ENCODE measurements at regions not wholly inside any gene's neighbourhood (a gene's known extent, or its start where the extent isn't known, plus 50 kb on each side); places are given as distances from the start of the nearest gene placed in this dataset.

GRCh38 chr3:59408047-59408624, 358.3 kb upstream of the CFAP20DC start:
- intact Hi-C loops (cut with micrococcal nuclease) = no loop called here
- ChIA-PET POLR2A (no interaction called here), CTCF (no interaction called here)
- Mint-ChIP-seq H3K4me1 (ENCODE audit: low read depth) (peaks cover 19% of the 10 kb centered on the region), H3K36me3 (no peaks in the 10 kb centered on the region), H3K27me3 (no peaks in the 10 kb centered on the region), H3K9me3 (no peaks in the 10 kb centered on the region), H3K4me3 (no peak overlapping the region), H3K27ac (no peak overlapping the region)
- no peak for DNase-seq

- no peaks in the 10 kb centered on the region for H3K9me3 Mint-ChIP-seq
- ChIA-PET CTCF (no interaction called here), POLR2A (no interaction called here)
- no peak overlapping the region for H3K27ac Mint-ChIP-seq
- DNase-seq = no peak
- intact Hi-C loops (cut with micrococcal nuclease) = no loop called here
- H3K4me1 Mint-ChIP-seq (ENCODE audit: low read depth) = peaks cover 19% of the 10 kb centered on the region
- no peaks in the 10 kb centered on the region for H3K27me3 Mint-ChIP-seq
- no peak overlapping the region for H3K4me3 Mint-ChIP-seq
- H3K36me3 Mint-ChIP-seq = no peaks in the 10 kb centered on the region
These were observed 357.6 kb upstream of the CFAP20DC start for GRCh38 chr3:59407425-59407824.

- Mint-ChIP-seq H3K36me3 (no peaks in the 10 kb centered on the region), H3K9me3 (no peaks in the 10 kb centered on the region), H3K4me1 (ENCODE audit: low read depth) (peaks cover 19% of the 10 kb centered on the region), H3K27me3 (no peaks in the 10 kb centered on the region), H3K27ac (no peak overlapping the region), H3K4me3 (no peak overlapping the region)
- intact Hi-C loops (cut with micrococcal nuclease) = no loop called here
- CTCF ChIA-PET = no interaction called here
- POLR2A ChIA-PET = no interaction called here
- no peak for DNase-seq
These were observed 357.1 kb upstream of the CFAP20DC start for GRCh38 chr3:59406943-59407342.

- intact Hi-C loops (cut with micrococcal nuclease) = no loop called here
- H3K9me3 Mint-ChIP-seq = no peaks in the 10 kb centered on the region
These were observed 355.0 kb upstream of the CFAP20DC start for GRCh38 chr3:59404851-59405250.

GRCh38 chr3:59404064-59404463, 354.2 kb upstream of the CFAP20DC start:
- H3K27ac Mint-ChIP-seq = no peak overlapping the region
- CTCF ChIA-PET = interaction anchor here (0.5 to 1.9 kb wide), 4 partner anchors 12 to 784 kb away, joined by 3 to 5 read pairs (median 3); no protein-coding TSS in a partner anchor
- POLR2A ChIA-PET = no interaction called here
- intact Hi-C loops (cut with micrococcal nuclease) = no loop called here
- H3K27me3 Mint-ChIP-seq = no peaks in the 10 kb centered on the region
- H3K4me1 Mint-ChIP-seq (ENCODE audit: low read depth) = peaks cover 19% of the 10 kb centered on the region
- no peaks in the 10 kb centered on the region for H3K36me3 Mint-ChIP-seq
- H3K9me3 Mint-ChIP-seq = no peaks in the 10 kb centered on the region
- DNase-seq = no peak
- H3K4me3 Mint-ChIP-seq = no peak overlapping the region

More at GRCh38 chr3:59404851-59405250, 355.0 kb upstream of the CFAP20DC start:
- Mint-ChIP-seq H3K27me3 (no peaks in the 10 kb centered on the region), H3K4me3 (no peak overlapping the region), H3K27ac (no peak overlapping the region), H3K36me3 (no peaks in the 10 kb centered on the region), H3K4me1 (ENCODE audit: low read depth) (peaks cover 19% of the 10 kb centered on the region)
- no peak for DNase-seq
- ChIA-PET CTCF (interaction anchor here (0.7 to 1.9 kb wide), 3 partner anchors 13 to 580 kb away, joined by 3 to 5 read pairs (median 3); no protein-coding TSS in a partner anchor), POLR2A (no interaction called here)

- no peak for DNase-seq
- intact Hi-C loops (cut with micrococcal nuclease) = no loop called here
- H3K27ac Mint-ChIP-seq = no peak overlapping the region
- H3K27me3 Mint-ChIP-seq = no peaks in the 10 kb centered on the region
- ChIA-PET CTCF (no interaction called here), POLR2A (no interaction called here)
- H3K4me1 Mint-ChIP-seq (ENCODE audit: low read depth) = peaks cover 4% of the 10 kb centered on the region
- H3K4me3 Mint-ChIP-seq = no peak overlapping the region
- no peaks in the 10 kb centered on the region for H3K36me3 Mint-ChIP-seq
- no peaks in the 10 kb centered on the region for H3K9me3 Mint-ChIP-seq
These were observed 352.1 kb upstream of the CFAP20DC start for GRCh38 chr3:59401924-59402323.

- DNase-seq = no peak
- Mint-ChIP-seq H3K27ac (no peak overlapping the region), H3K4me3 (no peak overlapping the region), H3K27me3 (peaks cover 4% of the 10 kb centered on the region), H3K36me3 (peaks cover 2% of the 10 kb centered on the region), H3K9me3 (no peaks in the 10 kb centered on the region), H3K4me1 (ENCODE audit: low read depth) (peaks cover 29% of the 10 kb centered on the region)
- CTCF ChIA-PET = interaction anchor here (1.1 to 1.5 kb wide), 2 partner anchors 12 to 79 kb away, joined by 3 to 4 read pairs; no protein-coding TSS in a partner anchor
- intact Hi-C loops (cut with micrococcal nuclease) = no loop called here
- POLR2A ChIA-PET = no interaction called here
These were observed 342.3 kb upstream of the CFAP20DC start for GRCh38 chr3:59392116-59392515.

- Mint-ChIP-seq H3K27ac (peak overlapping the region; percentile 30), H3K27me3 (peaks cover 4% of the 10 kb centered on the region), H3K4me1 (ENCODE audit: low read depth) (peaks cover 36% of the 10 kb centered on the region), H3K36me3 (peaks cover 2% of the 10 kb centered on the region), H3K4me3 (no peak overlapping the region), H3K9me3 (no peaks in the 10 kb centered on the region)
- DNase-seq = no peak
- ChIA-PET POLR2A (no interaction called here), CTCF (no interaction called here)
- intact Hi-C loops (cut with micrococcal nuclease) = no loop called here
These were observed 341.3 kb upstream of the CFAP20DC start for GRCh38 chr3:59391131-59391530.

- H3K36me3 Mint-ChIP-seq = peaks cover 2% of the 10 kb centered on the region
- POLR2A ChIA-PET = no interaction called here
- peaks cover 6% of the 10 kb centered on the region for H3K27me3 Mint-ChIP-seq
- peak overlapping the region; percentile 90 for H3K27ac Mint-ChIP-seq
- H3K4me1 Mint-ChIP-seq (ENCODE audit: low read depth) = peaks cover 59% of the 10 kb centered on the region
- peak overlapping the region; percentile 55 for H3K4me3 Mint-ChIP-seq
- intact Hi-C loops (cut with micrococcal nuclease) = loop anchor here (1.0 to 10.0 kb wide), 9 partner anchors 34 to 547 kb away; no protein-coding TSS in a partner anchor
- DNase-seq = peak; percentile 40
- CTCF ChIA-PET = interaction anchor here (1.3 kb wide), 1 partner anchor 39 kb away, joined by 3 read pairs; no protein-coding TSS in a partner anchor
- no peaks in the 10 kb centered on the region for H3K9me3 Mint-ChIP-seq
These were observed 338.9 kb upstream of the CFAP20DC start for GRCh38 chr3:59388555-59389270.

GRCh38 chr3:59386165-59386564, 336.3 kb upstream of the CFAP20DC start:
- no peaks in the 10 kb centered on the region for H3K36me3 Mint-ChIP-seq
- H3K27me3 Mint-ChIP-seq = peaks cover 2% of the 10 kb centered on the region
- CTCF ChIA-PET = interaction anchor here (1.3 to 2.1 kb wide), 5 partner anchors 39 to 222 kb away, joined by 3 to 10 read pairs (median 3); no protein-coding TSS in a partner anchor
- DNase-seq = no peak
- H3K4me1 Mint-ChIP-seq (ENCODE audit: low read depth) = peaks cover 72% of the 10 kb centered on the region
- POLR2A ChIA-PET = interaction anchor here (1.0 to 2.1 kb wide), 5 partner anchors 36 to 180 kb away, joined by 4 to 7 read pairs (median 6); no protein-coding TSS in a partner anchor
- no peaks in the 10 kb centered on the region for H3K9me3 Mint-ChIP-seq
- H3K4me3 Mint-ChIP-seq = peak overlapping the region; percentile 24
- peak overlapping the region; percentile 76 for H3K27ac Mint-ChIP-seq
- intact Hi-C loops (cut with micrococcal nuclease) = loop anchor here (1.0 to 10.0 kb wide), 12 partner anchors 41 to 695 kb away; no protein-coding TSS in a partner anchor

- ChIA-PET CTCF (interaction anchor here (1.1 to 2.1 kb wide), 5 partner anchors 39 to 221 kb away, joined by 3 to 10 read pairs (median 3); no protein-coding TSS in a partner anchor), POLR2A (interaction anchor here (0.6 to 2.1 kb wide), 3 partner anchors 40 to 181 kb away, joined by 3 to 7 read pairs (median 4); no protein-coding TSS in a partner anchor)
- no peak for DNase-seq
- intact Hi-C loops (cut with micrococcal nuclease) = loop anchor here (5.0 to 10.0 kb wide), 4 partner anchors 73 to 397 kb away; no protein-coding TSS in a partner anchor
- no peaks in the 10 kb centered on the region for H3K36me3 Mint-ChIP-seq
- H3K4me3 Mint-ChIP-seq = no peak overlapping the region
- peaks cover 2% of the 10 kb centered on the region for H3K27me3 Mint-ChIP-seq
- H3K4me1 Mint-ChIP-seq (ENCODE audit: low read depth) = peaks cover 72% of the 10 kb centered on the region
- no peaks in the 10 kb centered on the region for H3K9me3 Mint-ChIP-seq
- H3K27ac Mint-ChIP-seq = no peak overlapping the region
These were observed 335.7 kb upstream of the CFAP20DC start for GRCh38 chr3:59385547-59385946.

GRCh38 chr3:59381282-59381681, 331.5 kb upstream of the CFAP20DC start:
- intact Hi-C loops (cut with micrococcal nuclease) = loop anchor here (10.0 kb wide), 1 partner anchor 374 kb away; no protein-coding TSS in a partner anchor

More at GRCh38 chr3:59381282-59381681, 331.5 kb upstream of the CFAP20DC start:
- H3K27ac Mint-ChIP-seq = no peak overlapping the region
- no peaks in the 10 kb centered on the region for H3K9me3 Mint-ChIP-seq
- peaks cover 4% of the 10 kb centered on the region for H3K27me3 Mint-ChIP-seq
- H3K4me1 Mint-ChIP-seq (ENCODE audit: low read depth) = peaks cover 37% of the 10 kb centered on the region
- no peak overlapping the region for H3K4me3 Mint-ChIP-seq
- ChIA-PET CTCF (no interaction called here), POLR2A (no interaction called here)
- DNase-seq = no peak
- H3K36me3 Mint-ChIP-seq = no peaks in the 10 kb centered on the region
